HK-2 (cell line): ENCODE measurements at regions not wholly inside any gene's neighbourhood (a gene's known extent, or its start where the extent isn't known, plus 50 kb on each side); places are given as distances from the start of the nearest gene placed in this dataset.
"Not testable (repeated sequence)": the region's sequence is repeated elsewhere in the genome, so short reads cannot be mapped to it uniquely, and the experiment has no call there.

ENCODE experiments used
- DNase-seq: peaks from one replicate; pipeline ENCODE4 v3.0.0-alpha.2; 2018; ENCODE audit not compliant: unreplicated experiment

GRCh38 chr13:63546524-63546923 is 2130.9 kb upstream of the PCDH20 start:
- no peak for DNase-seq

- no peak for DNase-seq
Measured at GRCh38 chr13:63542770-63543169, 2127.1 kb upstream of the PCDH20 start.

GRCh38 chr13:63541336-63541735 is 2125.7 kb upstream of the PCDH20 start:
- no peak for DNase-seq

GRCh38 chr13:63540061-63540460 is 2124.4 kb upstream of the PCDH20 start:
- DNase-seq = no peak

GRCh38 chr13:63517371-63517770 is 2101.7 kb upstream of the PCDH20 start:
- no peak for DNase-seq

- no peak for DNase-seq
Measured at GRCh38 chr13:63516124-63516523, 2100.5 kb upstream of the PCDH20 start.

GRCh38 chr13:63514886-63515285 is 2099.2 kb upstream of the PCDH20 start:
- DNase-seq = no peak

GRCh38 chr13:63512095-63512494 is 2096.4 kb upstream of the PCDH20 start:
- DNase-seq = no peak

GRCh38 chr13:63501702-63502101 is 2086.1 kb upstream of the PCDH20 start:
- DNase-seq = peak; percentile 7

- DNase-seq = no peak
Measured at GRCh38 chr13:63497601-63498000, 2082.0 kb upstream of the PCDH20 start.

- DNase-seq = no peak
Measured at GRCh38 chr13:63492604-63493003, 2077.0 kb upstream of the PCDH20 start.

GRCh38 chr13:63490149-63490548 is 2074.5 kb upstream of the PCDH20 start:
- no peak for DNase-seq

GRCh38 chr13:63481334-63481733 is 2065.7 kb upstream of the PCDH20 start:
- DNase-seq = no peak

GRCh38 chr13:63472711-63473110 is 2057.1 kb upstream of the PCDH20 start:
- DNase-seq = no peak

GRCh38 chr13:63463782-63464610 is 2048.3 kb upstream of the PCDH20 start:
- DNase-seq = no peak

GRCh38 chr13:63460462-63461090 is 2044.9 kb upstream of the PCDH20 start:
- no peak for DNase-seq

- no peak for DNase-seq
Measured at GRCh38 chr13:63457186-63457585, 2041.5 kb upstream of the PCDH20 start.

GRCh38 chr13:63455938-63456337 is 2040.3 kb upstream of the PCDH20 start:
- DNase-seq = no peak

GRCh38 chr13:63449550-63449949 is 2033.9 kb upstream of the PCDH20 start:
- no peak for DNase-seq

- no peak for DNase-seq
Measured at GRCh38 chr13:63448692-63449091, 2033.0 kb upstream of the PCDH20 start.

GRCh38 chr13:63446329-63446728 is 2030.7 kb upstream of the PCDH20 start:
- DNase-seq = no peak

GRCh38 chr13:63444225-63444624 is 2028.6 kb upstream of the PCDH20 start:
- DNase-seq = not testable (repeated sequence)

- no peak for DNase-seq
Measured at GRCh38 chr13:63438951-63439350, 2023.3 kb upstream of the PCDH20 start.

- DNase-seq = peak; percentile 12
Measured at GRCh38 chr13:63436325-63436668, 2020.6 kb upstream of the PCDH20 start.
